T-helper 22 cell (primary cell): ENCODE measurements at regions not wholly inside any gene's neighbourhood (a gene's known extent, or its start where the extent isn't known, plus 50 kb on each side); places are given as distances from the start of the nearest gene placed in this dataset.

ENCODE experiments used
- DNase-seq: peaks from one replicate; pipeline ENCODE4 v3.0.0-alpha.2; 2020; ENCODE audit warnings: low read depth

GRCh38 chr2:172230889-172231401 is 128.2 kb upstream of the DLX2 start:
- no peak for DNase-seq

GRCh38 chr2:172231508-172231907 is 128.8 kb upstream of the DLX2 start:
- DNase-seq, result no peak

- DNase-seq, result no peak
These were observed 130.2 kb upstream of the DLX2 start for GRCh38 chr2:172232708-172233396.

GRCh38 chr2:172233987-172234715 is 131.5 kb upstream of the DLX2 start:
- DNase-seq, result no peak

- DNase-seq, result no peak
These were observed 132.3 kb upstream of the DLX2 start for GRCh38 chr2:172234716-172235691.

GRCh38 chr2:172239944-172240590 is 137.4 kb upstream of the DLX2 start:
- no peak for DNase-seq

GRCh38 chr2:172241222-172241621 is 138.5 kb upstream of the DLX2 start:
- no peak for DNase-seq

- DNase-seq, result no peak
These were observed 139.8 kb upstream of the DLX2 start for GRCh38 chr2:172242471-172242870.

- DNase-seq, result no peak
These were observed 140.3 kb upstream of the DLX2 start for GRCh38 chr2:172242961-172243360.

- DNase-seq, result no peak
These were observed 141.9 kb upstream of the DLX2 start for GRCh38 chr2:172244419-172245130.

- DNase-seq, result no peak
These were observed 143.9 kb upstream of the DLX2 start for GRCh38 chr2:172246649-172247048.

GRCh38 chr2:172247203-172247602 is 144.5 kb upstream of the DLX2 start:
- DNase-seq, result no peak

- no peak for DNase-seq
These were observed 145.7 kb upstream of the DLX2 start for GRCh38 chr2:172248381-172248780.

- no peak for DNase-seq
These were observed 146.1 kb upstream of the DLX2 start for GRCh38 chr2:172248785-172249187.

- DNase-seq, result no peak
These were observed 146.6 kb upstream of the DLX2 start for GRCh38 chr2:172249334-172249733.

GRCh38 chr2:172249986-172250385 is 147.3 kb upstream of the DLX2 start:
- DNase-seq, result no peak

GRCh38 chr2:172251231-172251630 is 148.5 kb upstream of the DLX2 start:
- DNase-seq, result no peak

GRCh38 chr2:172252154-172252553 is 149.5 kb upstream of the DLX2 start:
- DNase-seq, result no peak

GRCh38 chr2:172253190-172254052 is 150.7 kb upstream of the DLX2 start:
- DNase-seq, result no peak

GRCh38 chr2:172256886-172257285 is 154.2 kb upstream of the DLX2 start:
- no peak for DNase-seq
